Trophoblast cell (in vitro differentiated cells and primary cell): ENCODE measurements at regions not wholly inside any gene's neighbourhood (a gene's known extent, or its start where the extent isn't known, plus 50 kb on each side); places are given as distances from the start of the nearest gene placed in this dataset.

Experiments
- DNase-seq, 2 donors: peaks; one replicate each; pipeline ENCODE4 v3.0.0-alpha.2; 2016
- H2AFZ ChIP-seq: 2 replicates; pipeline ENCODE4 v1.6.1; 2013; ENCODE audit warnings: low read length, moderate library complexity, mild to moderate bottlenecking; ENCODE audit not compliant: insufficient read depth, poor library complexity
- H2AK5ac ChIP-seq: 2 replicates; pipeline ENCODE4 v1.6.1; 2013; ENCODE audit warnings: mild to moderate bottlenecking, low read length
- H2BK120ac ChIP-seq: 2 replicates; pipeline ENCODE4 v1.6.1; 2013; ENCODE audit warnings: low read length, mild to moderate bottlenecking, moderate library complexity; ENCODE audit not compliant: insufficient read depth, poor library complexity
- H2BK12ac ChIP-seq: 2 replicates; pipeline ENCODE4 v1.6.1; 2013; ENCODE audit warnings: mild to moderate bottlenecking, low read length, moderate library complexity
- H2BK5ac ChIP-seq: 2 replicates; pipeline ENCODE4 v1.6.1; 2013; ENCODE audit warnings: low read length, low read depth, moderate library complexity, mild to moderate bottlenecking; ENCODE audit not compliant: poor library complexity
- H3K14ac ChIP-seq: 2 replicates; pipeline ENCODE4 v1.6.1; 2013; ENCODE audit warnings: mild to moderate bottlenecking, low read length
- H3K18ac ChIP-seq: 2 replicates; pipeline ENCODE4 v1.6.1; 2013; ENCODE audit warnings: mild to moderate bottlenecking, low read length
- H3K23ac ChIP-seq: 2 replicates; pipeline ENCODE4 v1.6.1; 2013; ENCODE audit warnings: low read length
- H3K27ac ChIP-seq: 2 replicates; pipeline ENCODE4 v1.5.1; 2013; ENCODE audit warnings: low read depth, mild to moderate bottlenecking, inconsistent platforms, low read length, moderate library complexity
- H3K27me3 ChIP-seq: 2 replicates; pipeline ENCODE4 v1.6.1; 2013; ENCODE audit warnings: inconsistent platforms, mild to moderate bottlenecking, low read length, moderate library complexity; ENCODE audit not compliant: insufficient read depth
- H3K36me3 ChIP-seq, 2 experiments: 1 replicate in 1 of 2; 2 replicates in 1 of 2; pipeline ENCODE4 v1.6.1; 2013; ENCODE audit warnings: low read length in 2 of 2, mild to moderate bottlenecking in 2 of 2, moderate library complexity in 1 of 2; ENCODE audit not compliant: insufficient read depth in 2 of 2, control insufficient read depth in 1 of 2
- H3K4ac ChIP-seq: 2 replicates; pipeline ENCODE4 v1.6.1; 2013; ENCODE audit warnings: low read depth, mild to moderate bottlenecking, low read length, moderate library complexity
- H3K4me1 ChIP-seq, 2 experiments: 1 replicate in 1 of 2; 2 replicates in 1 of 2; pipeline ENCODE4 v1.6.1; 2013; ENCODE audit warnings: low read length in 2 of 2, mild to moderate bottlenecking in 2 of 2, moderate library complexity in 1 of 2; ENCODE audit not compliant: insufficient read depth in 2 of 2, control insufficient read depth in 1 of 2
- H3K4me2 ChIP-seq: 2 replicates; pipeline ENCODE4 v1.6.1; 2013; ENCODE audit warnings: inconsistent platforms, mild to moderate bottlenecking, low read length, moderate library complexity
- H3K4me3 ChIP-seq: 2 replicates; pipeline ENCODE4 v1.5.1; 2013; ENCODE audit warnings: mild to moderate bottlenecking, low read depth, low read length, inconsistent platforms
- H3K79me1 ChIP-seq: one replicate; pipeline ENCODE4 v1.6.1; 2013; ENCODE audit warnings: low read length
- H3K79me2 ChIP-seq: 2 replicates; pipeline ENCODE4 v1.6.1; 2013; ENCODE audit warnings: low read length, mild to moderate bottlenecking; ENCODE audit not compliant: control insufficient read depth, insufficient read depth, poor library complexity
- H3K9ac ChIP-seq: 2 replicates; pipeline ENCODE4 v1.6.1; 2013; ENCODE audit warnings: mild to moderate bottlenecking, low read length
- H3K9me3 ChIP-seq: 2 replicates; pipeline ENCODE4 v1.6.1; 2013; ENCODE audit warnings: low read depth, mild to moderate bottlenecking, control low read depth, inconsistent platforms, low read length; ENCODE audit not compliant: insufficient read depth
- H4K12ac ChIP-seq: 2 replicates; pipeline ENCODE4 v1.6.1; 2013; ENCODE audit warnings: low read depth, mild to moderate bottlenecking, low read length, moderate library complexity
- H4K8ac ChIP-seq: 2 replicates; pipeline ENCODE4 v1.6.1; 2013; ENCODE audit warnings: low read depth, mild to moderate bottlenecking, low read length, moderate library complexity
- H4K91ac ChIP-seq: one replicate; pipeline ENCODE4 v1.6.1; 2013; ENCODE audit warnings: low read depth, mild to moderate bottlenecking, low read length, moderate library complexity
- WGBS: extraction: QIAGEN DNeasy Blood & Tissue Kit; methylation state at CpG from one replicate; pipeline ENCODE4 v1.1.7; 2013; ENCODE audit warnings: missing lambda C conversion rate; ENCODE audit not compliant: insufficient read length, insufficient coverage; ENCODE audit errors: extremely low coverage; 5-methylcytosine and 5-hydroxymethylcytosine counted together

GRCh38 chr9:24824607-24825006 is 278.9 kb upstream of the IZUMO3 start:
- Histone ChIP-seq H3K9me3 (no peaks in the 10 kb centered on the region), H3K23ac (no peak overlapping the region), H2BK12ac (no peak overlapping the region), H3K14ac (no peak overlapping the region), H2AK5ac (no peak overlapping the region), H3K9ac (no peak overlapping the region), H3K4me2 (no peak overlapping the region), H3K36me3 (no peaks in the 10 kb centered on the region), H3K18ac (no peak overlapping the region), H3K27me3 (no peaks in the 10 kb centered on the region), H4K8ac (no peak overlapping the region), H3K79me2 (no peaks in the 10 kb centered on the region), H3K4me1 (no peaks in the 10 kb centered on the region), H4K91ac (no peak overlapping the region), H3K27ac (no peak overlapping the region), H2BK120ac (no peak overlapping the region), H3K4me3 (no peak overlapping the region), H2BK5ac (no peak overlapping the region), H3K79me1 (no peaks in the 10 kb centered on the region), H2AFZ (no peak overlapping the region), H4K12ac (no peak overlapping the region), H3K4ac (no peak overlapping the region)
- no peak for DNase-seq

- no CpG with 5 or more reads among the region's 1 CpG for WGBS
- H3K27me3 ChIP-seq: no peaks in the 10 kb centered on the region
These were observed 274.5 kb upstream of the IZUMO3 start for GRCh38 chr9:24820196-24820595.

DNA sequence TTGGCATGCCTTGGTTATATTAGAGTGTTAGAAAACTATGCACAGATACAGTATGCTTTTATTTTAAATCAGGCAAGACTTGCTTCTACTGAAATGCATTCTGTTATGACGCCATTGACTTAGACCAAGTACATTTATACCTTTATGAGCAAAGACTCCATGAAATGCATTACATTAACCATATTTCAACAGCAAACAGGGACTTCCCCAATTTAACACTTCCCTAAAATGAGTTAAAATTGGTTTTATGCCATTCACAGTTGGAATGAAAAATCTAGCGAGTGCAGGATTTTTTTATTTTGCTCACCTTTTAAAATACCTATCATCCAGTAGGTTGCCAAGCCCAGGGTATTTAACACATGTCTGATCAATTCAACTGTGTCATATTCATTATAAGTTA is 272.1 kb upstream of the IZUMO3 start:
- Histone ChIP-seq H2BK5ac (no peak overlapping the region), H3K14ac (no peak overlapping the region), H3K23ac (no peak overlapping the region), H3K18ac (no peak overlapping the region), H3K27ac (no peak overlapping the region), H2AK5ac (no peak overlapping the region), H3K9ac (no peak overlapping the region), H3K4me2 (no peak overlapping the region), H3K4me3 (no peak overlapping the region), H3K27me3 (no peaks in the 10 kb centered on the region), H2BK12ac (no peak overlapping the region), H4K91ac (no peak overlapping the region), H3K4ac (no peak overlapping the region), H3K4me1 (no peaks in the 10 kb centered on the region), H3K79me1 (no peaks in the 10 kb centered on the region), H2BK120ac (no peak overlapping the region), H4K8ac (no peak overlapping the region), H3K79me2 (no peaks in the 10 kb centered on the region), H3K36me3 (no peaks in the 10 kb centered on the region), H4K12ac (no peak overlapping the region), H3K9me3 (no peaks in the 10 kb centered on the region), H2AFZ (no peak overlapping the region)
- DNase-seq: no peak
- WGBS: no CpG with 5 or more reads among the region's 2 CpGs

More at GRCh38 chr9:24820196-24820595, 274.5 kb upstream of the IZUMO3 start:
- no peak overlapping the region for H3K18ac ChIP-seq
- no peaks in the 10 kb centered on the region for H3K4me1 ChIP-seq
- no peak overlapping the region for H3K4me3 ChIP-seq
- H2BK5ac ChIP-seq: no peak overlapping the region
- no peaks in the 10 kb centered on the region for H3K79me1 ChIP-seq
- no peak overlapping the region for H4K8ac ChIP-seq
- H3K9me3 ChIP-seq: no peaks in the 10 kb centered on the region
- H3K23ac ChIP-seq: no peak overlapping the region
- H2BK12ac ChIP-seq: no peak overlapping the region
- no peak overlapping the region for H3K14ac ChIP-seq
- no peak overlapping the region for H2AK5ac ChIP-seq
- H3K27ac ChIP-seq: no peak overlapping the region
- no peak for DNase-seq
- no peak overlapping the region for H2BK120ac ChIP-seq
- H3K4ac ChIP-seq: no peak overlapping the region
- no peak overlapping the region for H4K91ac ChIP-seq
- no peak overlapping the region for H3K9ac ChIP-seq
- no peaks in the 10 kb centered on the region for H3K79me2 ChIP-seq
- H4K12ac ChIP-seq: no peak overlapping the region
- no peak overlapping the region for H2AFZ ChIP-seq
- H3K4me2 ChIP-seq: no peak overlapping the region
- no peaks in the 10 kb centered on the region for H3K36me3 ChIP-seq

DNA sequence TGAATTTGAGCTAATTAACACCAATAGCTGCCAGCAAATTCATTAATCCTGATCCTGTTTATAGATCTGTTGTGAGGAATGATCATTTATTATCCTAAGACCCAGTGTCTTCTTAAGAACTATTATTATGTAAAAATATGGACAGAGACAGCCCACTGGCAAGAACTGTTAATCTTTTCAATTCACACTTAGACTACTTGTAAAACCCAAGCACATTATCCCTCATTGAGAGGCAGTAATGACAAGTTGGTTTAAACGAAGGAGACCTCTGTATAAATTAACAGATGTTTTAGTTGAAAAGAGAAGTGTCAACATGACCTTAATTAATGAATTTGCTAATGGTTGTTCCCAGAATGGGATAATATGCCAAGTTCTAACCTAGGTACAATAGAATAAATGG is 270.3 kb upstream of the IZUMO3 start:
- H3K27me3 ChIP-seq: no peaks in the 10 kb centered on the region
- no peak overlapping the region for H3K14ac ChIP-seq
- no peak overlapping the region for H2BK5ac ChIP-seq
- no peak overlapping the region for H3K9ac ChIP-seq
- H3K18ac ChIP-seq: no peak overlapping the region
- H3K79me1 ChIP-seq: no peaks in the 10 kb centered on the region
- WGBS: no CpG with 5 or more reads among the region's 1 CpG
- no peak overlapping the region for H3K27ac ChIP-seq
- H2BK120ac ChIP-seq: no peak overlapping the region
- no peak for DNase-seq
- H3K4me3 ChIP-seq: no peak overlapping the region
- H3K23ac ChIP-seq: no peak overlapping the region
- no peaks in the 10 kb centered on the region for H3K4me1 ChIP-seq
- H2BK12ac ChIP-seq: no peak overlapping the region
- H2AK5ac ChIP-seq: no peak overlapping the region
- H3K79me2 ChIP-seq: no peaks in the 10 kb centered on the region
- H3K4ac ChIP-seq: no peak overlapping the region
- H4K91ac ChIP-seq: no peak overlapping the region
- no peaks in the 10 kb centered on the region for H3K36me3 ChIP-seq
- no peaks in the 10 kb centered on the region for H3K9me3 ChIP-seq
- H3K4me2 ChIP-seq: no peak overlapping the region
- H4K8ac ChIP-seq: no peak overlapping the region
- H2AFZ ChIP-seq: no peak overlapping the region
- H4K12ac ChIP-seq: no peak overlapping the region
